ENCODE measurements at regions not wholly inside any gene's neighbourhood (a gene's known extent, or its start where the extent isn't known, plus 50 kb on each side); places are given as distances from the start of the nearest gene placed in this dataset.

- TF ChIP-seq POLR2A (IDR thresholded peaks at IDR 0.05): no peak
- no peak for TF ChIP-seq CTCF (IDR thresholded peaks at IDR 0.05)
Measured at GRCh38 chr15:96551196-96551595, 220.7 kb downstream of the NR2F2 start.
